MM.1S (cell line): ENCODE measurements at regions not wholly inside any gene's neighbourhood (a gene's known extent, or its start where the extent isn't known, plus 50 kb on each side); places are given as distances from the start of the nearest gene placed in this dataset.

ENCODE experiments used
- DNase-seq: peaks from one replicate; pipeline ENCODE4 v3.0.0-alpha.2; 2015
- H2AFZ ChIP-seq: fragments of 300-600 bp; sonication (generic); 2 replicates; pipeline ENCODE4 v1.6.0; 2016; ENCODE audit warnings: antibody characterized with exemption, low read length
- H3F3A ChIP-seq: fragments of 300-600 bp; sonication (generic); 2 replicates; pipeline ENCODE4 v1.6.1; 2016; ENCODE audit warnings: mild to moderate bottlenecking, antibody characterized with exemption, low read length, moderate library complexity, mixed read lengths; ENCODE audit not compliant: insufficient read depth
- H3K27ac ChIP-seq: fragments of 300-600 bp; sonication (generic); 2 replicates; pipeline ENCODE4 v1.5.1; 2016; ENCODE audit warnings: mild to moderate bottlenecking, low read length
- H3K27me3 ChIP-seq: fragments of 300-600 bp; sonication (generic); replicated peaks from 2 replicates; pipeline ENCODE4 v1.6.0; 2016; ENCODE audit warnings: low read length; ENCODE audit not compliant: insufficient read depth
- H3K36me3 ChIP-seq: fragments of 300-600 bp; sonication (generic); replicated peaks from 2 replicates; pipeline ENCODE4 v1.6.1; 2016; ENCODE audit warnings: mild to moderate bottlenecking, low read length, mixed read lengths; ENCODE audit not compliant: insufficient read depth
- H3K4me1 ChIP-seq: fragments of 300-600 bp; sonication (generic); 2 replicates; pipeline ENCODE4 v1.6.1; 2016; ENCODE audit warnings: low read length, mixed read lengths
- H3K4me2 ChIP-seq: fragments of 300-600 bp; sonication (generic); 2 replicates; pipeline ENCODE4 v1.6.0; 2016; ENCODE audit warnings: low read depth, low read length
- H3K4me3 ChIP-seq: fragments of 300-600 bp; sonication (generic); 2 replicates; pipeline ENCODE4 v1.5.1; 2016; ENCODE audit warnings: low read length, mixed read lengths
- H3K79me2 ChIP-seq: fragments of 300-600 bp; sonication (generic); 2 replicates; pipeline ENCODE4 v1.6.1; 2016; ENCODE audit warnings: mixed run types, low read length, mixed read lengths
- H3K9ac ChIP-seq: fragments of 300-600 bp; sonication (generic); 2 replicates; pipeline ENCODE4 v1.6.1; 2016; ENCODE audit warnings: low read length, mixed read lengths
- H3K9me2 ChIP-seq: fragments of 300-600 bp; sonication (generic); replicated peaks from 2 replicates; pipeline ENCODE4 v1.6.1; 2016; ENCODE audit warnings: mild to moderate bottlenecking, low read length, mixed read lengths; ENCODE audit not compliant: insufficient read depth
- H3K9me3 ChIP-seq: fragments of 300-600 bp; sonication (generic); replicated peaks from 2 replicates; pipeline ENCODE4 v1.6.1; 2016; ENCODE audit warnings: mild to moderate bottlenecking, low read length, mixed read lengths; ENCODE audit not compliant: insufficient read depth
- H4K20me1 ChIP-seq: fragments of 300-600 bp; sonication (generic); 2 replicates; pipeline ENCODE4 v1.6.1; 2016; ENCODE audit warnings: mild to moderate bottlenecking, low read length, moderate library complexity, mixed read lengths; ENCODE audit not compliant: insufficient read depth
- EZH2 ChIP-seq: fragments of 300-600 bp; sonication (generic); optimal IDR thresholded peaks from 2 replicates; pipeline ENCODE3; 2017; ENCODE audit warnings: low read depth, mild to moderate bottlenecking, antibody characterized with exemption, low read length, mixed read lengths
- EZH2phosphoT487 ChIP-seq: fragments of 300-600 bp; sonication (generic); IDR thresholded peaks from 2 replicates; pipeline ENCODE4 v1.6.1; 2018; ENCODE audit warnings: antibody characterized with exemption, low read length
- TF ChIP-seq, protein P1 (sequence below): fragments of 300-600 bp; sonication (generic); IDR thresholded peaks from 2 replicates; pipeline ENCODE4 v1.5.1; 2016; ENCODE audit warnings: antibody characterized with exemption, low read length, mixed read lengths

DNA sequence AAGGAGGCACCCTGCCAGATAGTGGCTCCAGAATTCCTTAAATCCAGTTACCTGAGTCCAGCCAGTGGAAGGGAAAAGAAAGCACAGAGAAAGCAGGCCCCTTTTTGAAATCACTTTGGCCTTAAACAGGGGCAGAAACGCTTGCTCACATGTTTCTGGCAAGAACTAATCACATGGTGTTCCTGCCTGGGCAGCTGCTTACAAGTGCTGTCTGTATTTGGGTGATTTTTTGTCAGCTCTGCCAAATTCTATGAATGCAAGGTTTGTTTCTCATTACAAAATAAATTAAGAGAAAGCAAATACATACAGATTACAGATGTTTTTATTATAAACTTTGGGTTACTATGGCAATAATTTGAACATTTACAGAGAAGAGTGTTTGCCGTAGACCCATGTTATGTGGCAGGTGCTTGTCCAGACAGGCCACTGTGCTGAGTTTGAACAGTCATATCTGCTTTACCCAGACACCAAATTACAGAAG, 1237.8 kb downstream of the SLITRK5 start:
- Histone ChIP-seq H3F3A (no peaks in the 10 kb centered on the region), H3K9me3 (no peaks in the 10 kb centered on the region), H3K4me3 (no peak overlapping the region), H3K27me3 (no peaks in the 10 kb centered on the region), H3K79me2 (no peaks in the 10 kb centered on the region), H2AFZ (no peak overlapping the region), H3K36me3 (no peaks in the 10 kb centered on the region), H3K27ac (no peak overlapping the region), H4K20me1 (no peaks in the 10 kb centered on the region), H3K9me2 (no peaks in the 10 kb centered on the region), H3K9ac (no peak overlapping the region), H3K4me2 (no peak overlapping the region), H3K4me1 (no peaks in the 10 kb centered on the region)
- TF ChIP-seq EZH2 (no peak), EZH2phosphoT487 (no peak)
- TF ChIP-seq, protein P1, sequence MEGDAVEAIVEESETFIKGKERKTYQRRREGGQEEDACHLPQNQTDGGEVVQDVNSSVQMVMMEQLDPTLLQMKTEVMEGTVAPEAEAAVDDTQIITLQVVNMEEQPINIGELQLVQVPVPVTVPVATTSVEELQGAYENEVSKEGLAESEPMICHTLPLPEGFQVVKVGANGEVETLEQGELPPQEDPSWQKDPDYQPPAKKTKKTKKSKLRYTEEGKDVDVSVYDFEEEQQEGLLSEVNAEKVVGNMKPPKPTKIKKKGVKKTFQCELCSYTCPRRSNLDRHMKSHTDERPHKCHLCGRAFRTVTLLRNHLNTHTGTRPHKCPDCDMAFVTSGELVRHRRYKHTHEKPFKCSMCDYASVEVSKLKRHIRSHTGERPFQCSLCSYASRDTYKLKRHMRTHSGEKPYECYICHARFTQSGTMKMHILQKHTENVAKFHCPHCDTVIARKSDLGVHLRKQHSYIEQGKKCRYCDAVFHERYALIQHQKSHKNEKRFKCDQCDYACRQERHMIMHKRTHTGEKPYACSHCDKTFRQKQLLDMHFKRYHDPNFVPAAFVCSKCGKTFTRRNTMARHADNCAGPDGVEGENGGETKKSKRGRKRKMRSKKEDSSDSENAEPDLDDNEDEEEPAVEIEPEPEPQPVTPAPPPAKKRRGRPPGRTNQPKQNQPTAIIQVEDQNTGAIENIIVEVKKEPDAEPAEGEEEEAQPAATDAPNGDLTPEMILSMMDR = no peak
- DNase-seq = no peak

- Histone ChIP-seq H3K4me2 (no peak overlapping the region), H2AFZ (no peak overlapping the region)
These were observed 1248.9 kb downstream of the SLITRK5 start for GRCh38 chr13:88919970-88920628.

DNA sequence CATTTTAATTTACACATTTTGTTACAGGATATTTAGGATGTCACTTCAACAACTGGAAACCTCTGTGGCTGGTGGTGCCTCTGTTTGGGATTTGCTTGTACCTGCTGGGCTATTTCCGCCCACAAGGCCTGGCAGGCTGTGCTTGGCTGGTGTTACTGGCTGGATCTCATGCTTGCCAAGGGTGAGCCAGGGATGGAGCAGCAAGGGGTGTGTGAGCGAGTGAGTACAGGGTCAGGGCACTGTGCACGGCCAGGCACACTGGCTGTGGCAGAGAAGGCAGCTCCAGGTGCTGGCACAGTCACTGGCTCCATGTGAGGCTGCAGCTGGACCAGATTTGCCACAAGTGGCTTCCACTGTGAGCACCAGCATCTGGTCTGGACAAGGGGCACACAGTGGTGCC, 1254.8 kb downstream of the SLITRK5 start:
- Histone ChIP-seq H3K4me2 (no peak overlapping the region), H3K9ac (no peak overlapping the region), H3K27ac (no peak overlapping the region), H3K9me2 (no peaks in the 10 kb centered on the region), H3K9me3 (no peaks in the 10 kb centered on the region), H4K20me1 (no peaks in the 10 kb centered on the region), H3K4me1 (no peaks in the 10 kb centered on the region), H2AFZ (no peak overlapping the region), H3K27me3 (no peaks in the 10 kb centered on the region), H3K79me2 (no peaks in the 10 kb centered on the region), H3K36me3 (no peaks in the 10 kb centered on the region), H3F3A (no peaks in the 10 kb centered on the region), H3K4me3 (no peak overlapping the region)
- DNase-seq = no peak
- TF ChIP-seq EZH2phosphoT487 (no peak), EZH2 (no peak)
- TF ChIP-seq, protein P1 = no peak

More at GRCh38 chr13:88919970-88920628, 1248.9 kb downstream of the SLITRK5 start:
- Histone ChIP-seq H3K36me3 (no peaks in the 10 kb centered on the region), H3K27me3 (no peaks in the 10 kb centered on the region), H3K9me2 (no peaks in the 10 kb centered on the region), H3K4me1 (no peaks in the 10 kb centered on the region), H3K4me3 (no peak overlapping the region), H3K27ac (no peak overlapping the region), H3K9me3 (no peaks in the 10 kb centered on the region), H3F3A (no peaks in the 10 kb centered on the region), H4K20me1 (no peaks in the 10 kb centered on the region), H3K9ac (no peak overlapping the region), H3K79me2 (no peaks in the 10 kb centered on the region)
- DNase-seq = no peak
- no peak for TF ChIP-seq EZH2
- TF ChIP-seq, protein P1 = no peak
- no peak for TF ChIP-seq EZH2phosphoT487
